HG03039 (cell line): ENCODE measurements at regions not wholly inside any gene's neighbourhood (a gene's known extent, or its start where the extent isn't known, plus 50 kb on each side); places are given as distances from the start of the nearest gene placed in this dataset.

Source experiments
- ATAC-seq: cut with Tn5 transposase; IDR thresholded peaks from one replicate; pipeline ENCODE4 v1.9.1; 2021; ENCODE audit warnings: mild to moderate bottlenecking, moderate library complexity; ENCODE audit not compliant: unreplicated experiment

- ATAC-seq = no peak
Observed at GRCh38 chr16:73172973-73173709, 125.2 kb upstream of the ZFHX3 start.

GRCh38 chr16:73172241-73172972 is 124.5 kb upstream of the ZFHX3 start:
- ATAC-seq = no peak

- no peak for ATAC-seq
Observed at GRCh38 chr16:73171901-73172240, 123.9 kb upstream of the ZFHX3 start.

GRCh38 chr16:73171380-73171779 is 123.5 kb upstream of the ZFHX3 start:
- no peak for ATAC-seq

- no peak for ATAC-seq
Observed at GRCh38 chr16:73170612-73171038, 122.7 kb upstream of the ZFHX3 start.

- ATAC-seq = no peak
Observed at GRCh38 chr16:73166947-73167550, 119.1 kb upstream of the ZFHX3 start.

GRCh38 chr16:73166441-73166851 is 118.5 kb upstream of the ZFHX3 start:
- no peak for ATAC-seq

GRCh38 chr16:73163238-73163815 is 115.4 kb upstream of the ZFHX3 start:
- no peak for ATAC-seq

GRCh38 chr16:73161977-73162376 is 114.0 kb upstream of the ZFHX3 start:
- ATAC-seq = no peak

GRCh38 chr16:73159296-73159695 is 111.4 kb upstream of the ZFHX3 start:
- ATAC-seq = no peak

- ATAC-seq = no peak
Observed at GRCh38 chr16:73157861-73158260, 109.9 kb upstream of the ZFHX3 start.

GRCh38 chr16:73154063-73154870 is 106.3 kb upstream of the ZFHX3 start:
- ATAC-seq = no peak

GRCh38 chr16:73152386-73153125 is 104.6 kb upstream of the ZFHX3 start:
- no peak for ATAC-seq

GRCh38 chr16:73151941-73152340 is 104.0 kb upstream of the ZFHX3 start:
- ATAC-seq = no peak

- ATAC-seq = no peak
Observed at GRCh38 chr16:73151225-73151624, 103.3 kb upstream of the ZFHX3 start.

- ATAC-seq = no peak
Observed at GRCh38 chr16:73150786-73151185, 102.9 kb upstream of the ZFHX3 start.

- no peak for ATAC-seq
Observed at GRCh38 chr16:73149334-73149733, 101.4 kb upstream of the ZFHX3 start.

GRCh38 chr16:73147958-73148357 is 100.0 kb upstream of the ZFHX3 start:
- ATAC-seq = no peak

- ATAC-seq = no peak
Observed at GRCh38 chr16:73145166-73145880, 97.4 kb upstream of the ZFHX3 start.
